WTC11 (cell line): ENCODE measurements at regions not wholly inside any gene's neighbourhood (a gene's known extent, or its start where the extent isn't known, plus 50 kb on each side); places are given as distances from the start of the nearest gene placed in this dataset.

ENCODE experiments used
- ATAC-seq: fragments of 200-7000 bp; cut with Tn5 transposase; 2 replicates; pipeline ENCODE4 v1.10.0; 2021; ENCODE audit warnings: mild to moderate bottlenecking, moderate library complexity
- CTCF ChIA-PET: fragments of 300-600 bp; sonication (Branson Sonifier 250); formaldehyde crosslinking; loops from one replicate; lab custom pipeline; 2021; ENCODE audit warnings: antibody characterized with exemption; lab: Charles Lee
- POLR2A ChIA-PET: fragments of 350-600 bp; sonication (Branson Sonifier 250); formaldehyde crosslinking; loops from one replicate; lab custom pipeline; 2021; ENCODE audit warnings: antibody characterized with exemption; lab: Charles Lee
- DNase-seq: peaks from one replicate; pipeline ENCODE4 v3.0.0; 2021; ENCODE audit warnings: low spot score
- H3K27ac Mint-ChIP-seq: 2 replicates; pipeline ENCODE4 v1.8.0; 2021; ENCODE audit warnings: mixed read lengths
- H3K27me3 Mint-ChIP-seq: 2 replicates; pipeline ENCODE4 v1.8.0; 2021; ENCODE audit warnings: low read depth, mild to moderate bottlenecking, moderate library complexity, mixed read lengths
- H3K36me3 Mint-ChIP-seq: 2 replicates; pipeline ENCODE4 v1.8.0; 2021; ENCODE audit warnings: mixed read lengths
- H3K4me1 Mint-ChIP-seq: 2 replicates; pipeline ENCODE4 v1.8.0; 2022; ENCODE audit warnings: mixed read lengths
- H3K4me3 Mint-ChIP-seq: 2 replicates; pipeline ENCODE4 v1.8.0; 2021; ENCODE audit warnings: mild to moderate bottlenecking, moderate library complexity, mixed read lengths
- H3K9me3 Mint-ChIP-seq: 2 replicates; pipeline ENCODE4 v1.8.0; 2021; ENCODE audit warnings: mixed read lengths
- AFF4 ChIP-seq: sonication (generic); formaldehyde crosslinking; IDR thresholded peaks from 2 replicates; pipeline ENCODE4 v1.8.1; 2023; ENCODE audit warnings: mild to moderate bottlenecking, missing genetic modification reagents, borderline replicate concordance
- AR ChIP-seq: fragments of 250-450 bp; sonication (Bioruptor Pico); IDR thresholded peaks from 2 replicates; pipeline ENCODE4 v1.9.0; 2021; ENCODE audit warnings: mild to moderate bottlenecking
- ARID4B ChIP-seq: sonication (generic); formaldehyde crosslinking; IDR thresholded peaks from 2 replicates; pipeline ENCODE4 v1.8.0; 2023; ENCODE audit warnings: missing genetic modification reagents, mild to moderate bottlenecking, borderline replicate concordance
- E2F1 ChIP-seq: sonication (generic); formaldehyde crosslinking; IDR thresholded peaks from 2 replicates; pipeline ENCODE4 v1.8.0; 2022; ENCODE audit warnings: mild to moderate bottlenecking, missing genetic modification reagents
- ETV6 ChIP-seq: sonication (generic); formaldehyde crosslinking; IDR thresholded peaks from 2 replicates; pipeline ENCODE4 v1.8.1; 2022; ENCODE audit warnings: mild to moderate bottlenecking, missing genetic modification reagents
- FOXJ3 ChIP-seq: sonication (generic); formaldehyde crosslinking; IDR thresholded peaks from 2 replicates; pipeline ENCODE4 v1.9.0; 2021; ENCODE audit warnings: missing genetic modification reagents, mild to moderate bottlenecking, borderline replicate concordance
- FOXK1 ChIP-seq: sonication (generic); formaldehyde crosslinking; IDR thresholded peaks from 2 replicates; pipeline ENCODE4 v1.8.0; 2022; ENCODE audit warnings: mild to moderate bottlenecking, moderate library complexity, missing genetic modification reagents
- IRF1 ChIP-seq: sonication (generic); formaldehyde crosslinking; IDR thresholded peaks from 2 replicates; pipeline ENCODE4 v1.8.0; 2023; ENCODE audit warnings: missing genetic modification reagents
- NFATC4 ChIP-seq: fragments of 250-450 bp; sonication (Bioruptor Pico); IDR thresholded peaks from 2 replicates; pipeline ENCODE4 v1.9.0; 2021; ENCODE audit warnings: mild to moderate bottlenecking
- PREB ChIP-seq: sonication (generic); formaldehyde crosslinking; IDR thresholded peaks from 2 replicates; pipeline ENCODE4 v1.8.1; 2022; ENCODE audit warnings: mild to moderate bottlenecking, missing genetic modification reagents, moderate library complexity, borderline replicate concordance
- TEAD1 ChIP-seq: sonication (generic); formaldehyde crosslinking; IDR thresholded peaks from 2 replicates; pipeline ENCODE4 v1.8.0; 2022; ENCODE audit warnings: mild to moderate bottlenecking, missing genetic modification reagents
- ZNF512 ChIP-seq: sonication (generic); formaldehyde crosslinking; IDR thresholded peaks from 2 replicates; pipeline ENCODE4 v1.8.1; 2022; ENCODE audit warnings: missing genetic modification reagents, borderline replicate concordance

GRCh38 chr1:106615473-106615872, 441.0 kb upstream of the PRMT6 start (continued):
- TF ChIP-seq E2F1 (CRISPR knock-in tag) (no peak), AFF4 (CRISPR knock-in tag) (no peak), FOXJ3 (no peak), ARID4B (no peak)

GRCh38 chr1:106619080-106619826, 437.2 kb upstream of the PRMT6 start:
- no peak for ATAC-seq
- TF ChIP-seq TEAD1 (CRISPR knock-in tag) = no peak
- Mint-ChIP-seq H3K27me3 (no peaks in the 10 kb centered on the region), H3K36me3 (no peaks in the 10 kb centered on the region), H3K4me1 (no peaks in the 10 kb centered on the region), H3K4me3 (no peak overlapping the region), H3K9me3 (peaks cover 5% of the 10 kb centered on the region), H3K27ac (no peak overlapping the region)
- CTCF ChIA-PET = no interaction called here
- DNase-seq = no peak
- POLR2A ChIA-PET = no interaction called here

- ChIA-PET POLR2A (no interaction called here), CTCF (no interaction called here)
- ATAC-seq (no peak), DNase-seq (no peak)
- Mint-ChIP-seq H3K4me3 (no peak overlapping the region), H3K36me3 (no peaks in the 10 kb centered on the region), H3K27ac (no peak overlapping the region), H3K9me3 (peaks cover 5% of the 10 kb centered on the region), H3K4me1 (no peaks in the 10 kb centered on the region), H3K27me3 (no peaks in the 10 kb centered on the region)
- TF ChIP-seq NFATC4 (CRISPR knock-in tag) (no peak), E2F1 (CRISPR knock-in tag) (no peak), PREB (CRISPR knock-in tag) (no peak), ETV6 (no peak), ZNF512 (no peak), FOXK1 (no peak), IRF1 (CRISPR knock-in tag) (no peak), AR (CRISPR knock-in tag) (no peak)
Observed at GRCh38 chr1:106619827-106620134, 436.7 kb upstream of the PRMT6 start.
